Upper lobe of left lung (tissue), 6 donors: ENCODE measurements at regions not wholly inside any gene's neighbourhood (a gene's known extent, or its start where the extent isn't known, plus 50 kb on each side); places are given as distances from the start of the nearest gene placed in this dataset.

ENCODE experiments used
- ATAC-seq, 2 donors: fragments of 200-7000 bp; cut with Tn5 transposase; one replicate each; pipeline ENCODE4 v1.9.1; 2022; ENCODE audit warnings: mild to moderate bottlenecking in 2 of 2, moderate library complexity in 2 of 2; ENCODE audit not compliant: low FRiP score in 2 of 2
- DNase-seq, 2 donors: peaks; one replicate each; pipeline ENCODE4 v3.0.0-alpha.2; 2019 to 2020
- H3K27ac ChIP-seq, 4 donors: fragments of 200-600 bp; sonication (generic); one replicate each; pipeline ENCODE4 v1.5.1; 2016 to 2019
- H3K27me3 ChIP-seq, 4 donors: fragments of 200-600 bp; sonication (generic); one replicate each; pipeline ENCODE4 v1.5.1; 2017 to 2019
- H3K36me3 ChIP-seq, 4 donors: fragments of 200-600 bp; sonication (generic); one replicate each; pipeline ENCODE4 v1.5.1; 2016 to 2019
- H3K4me1 ChIP-seq, 4 donors: fragments of 200-600 bp; sonication (generic); one replicate each; pipeline ENCODE4 v1.5.1; 2018 to 2019
- H3K4me3 ChIP-seq, 4 donors: fragments of 200-600 bp; sonication (generic); one replicate each; pipeline ENCODE4 v1.5.1; 2017 to 2019; ENCODE audit warnings: mild to moderate bottlenecking in 2 of 4, moderate library complexity in 1 of 4
- H3K9me3 ChIP-seq, 4 donors: fragments of 200-600 bp; sonication (generic); one replicate each; pipeline ENCODE4 v1.5.1; 2018 to 2019
- CTCF ChIP-seq, 6 experiments: fragments of 450-650 bp in 4 of 6; fragments of 200-600 bp in 2 of 6; sonication (generic) in 2 of 6; IDR thresholded peaks; one replicate each; pipeline ENCODE4 v1.5.1; 2016 to 2019; ENCODE audit warnings: antibody characterized with exemption in 6 of 6
- EP300 ChIP-seq, 4 donors: sonication (generic); formaldehyde crosslinking; IDR thresholded peaks; one replicate each; pipeline ENCODE4 v1.5.1; 2017; ENCODE audit warnings: antibody characterized with exemption in 4 of 4, control low read depth in 2 of 4
- POLR2A ChIP-seq, 4 donors: fragments of 450-650 bp; IDR thresholded peaks; one replicate each; pipeline ENCODE4 v1.5.1; 2016 to 2017; ENCODE audit warnings: antibody characterized with exemption in 4 of 4, mild to moderate bottlenecking in 2 of 4
- POLR2AphosphoS5 ChIP-seq, 2 donors: sonication (generic); formaldehyde crosslinking; IDR thresholded peaks; one replicate each; pipeline ENCODE4 v1.5.1; 2017; ENCODE audit warnings: antibody characterized with exemption in 2 of 2
- WGBS, 2 donors: methylation state at CpG; one replicate each; pipeline ENCODE4 v1.1.5; 2017 to 2018; 5-methylcytosine and 5-hydroxymethylcytosine counted together
- donor health status: DM: no; HTN: no; CAD: no; lungs with moderate emphysema.
- donor health status: DM: no; HTN: yes; CAD: no; lungs with severe emphysema.

- no peak for TF ChIP-seq POLR2A (IDR thresholded peaks at IDR 0.05)
- TF ChIP-seq EP300 (IDR thresholded peaks at IDR 0.05): no peak
- no peak for TF ChIP-seq CTCF (IDR thresholded peaks at IDR 0.05)
- H3K36me3 ChIP-seq: no peaks in the 10 kb centered on the region
- WGBS, 2 donors: 84 to 87% methylated on average over 1 of the region's 1 CpG
- no peak overlapping the region for H3K27ac ChIP-seq
- no peaks in the 10 kb centered on the region for H3K4me1 ChIP-seq
- ATAC-seq: no peak
- H3K4me3 ChIP-seq: no peak overlapping the region
- H3K27me3 ChIP-seq: no peaks in the 10 kb centered on the region
- no peaks in the 10 kb centered on the region for H3K9me3 ChIP-seq
- no peak for DNase-seq
Measured at GRCh38 chr6:147829418-147829817, 320.9 kb downstream of the SAMD5 start.

- no peak overlapping the region for H3K4me3 ChIP-seq
- no peaks in the 10 kb centered on the region for H3K27me3 ChIP-seq
- H3K27ac ChIP-seq: no peak overlapping the region
- no peaks in the 10 kb centered on the region for H3K9me3 ChIP-seq
- DNase-seq (no peak), ATAC-seq (no peak)
- H3K36me3 ChIP-seq: no peaks in the 10 kb centered on the region
- no peaks in the 10 kb centered on the region for H3K4me1 ChIP-seq
- no peak for TF ChIP-seq CTCF (IDR thresholded peaks at IDR 0.05)
- no peak for TF ChIP-seq POLR2AphosphoS5 (IDR thresholded peaks at IDR 0.05)
- TF ChIP-seq POLR2A (IDR thresholded peaks at IDR 0.05): no peak
- TF ChIP-seq EP300 (IDR thresholded peaks at IDR 0.05): no peak
Measured at GRCh38 chr6:147829835-147830234, 321.3 kb downstream of the SAMD5 start.

- H3K27ac ChIP-seq: no peak overlapping the region
- no peak overlapping the region for H3K4me3 ChIP-seq
- TF ChIP-seq EP300 (IDR thresholded peaks at IDR 0.05): no peak
- TF ChIP-seq POLR2AphosphoS5 (IDR thresholded peaks at IDR 0.05): no peak
- TF ChIP-seq CTCF (IDR thresholded peaks at IDR 0.05): no peak
- WGBS, 2 donors: 74% methylated on average over 2 of the region's 2 CpGs
- DNase-seq: no peak
- ATAC-seq: no peak
- no peaks in the 10 kb centered on the region for H3K27me3 ChIP-seq
- no peaks in the 10 kb centered on the region for H3K4me1 ChIP-seq
- H3K36me3 ChIP-seq: no peaks in the 10 kb centered on the region
- H3K9me3 ChIP-seq: no peaks in the 10 kb centered on the region
Measured at GRCh38 chr6:147831356-147831755, 322.9 kb downstream of the SAMD5 start.

- Histone ChIP-seq H3K36me3 (no peaks in the 10 kb centered on the region), H3K4me1 (no peaks in the 10 kb centered on the region), H3K4me3 (no peak overlapping the region), H3K27me3 (no peaks in the 10 kb centered on the region), H3K27ac (no peak overlapping the region), H3K9me3 (no peaks in the 10 kb centered on the region)
- no peak for DNase-seq
- 81 to 88% methylated on average over 1 of the region's 1 CpG for WGBS, 2 donors
- no peak for TF ChIP-seq EP300 (IDR thresholded peaks at IDR 0.05)
- no peak for TF ChIP-seq POLR2AphosphoS5 (IDR thresholded peaks at IDR 0.05)
- TF ChIP-seq POLR2A (IDR thresholded peaks at IDR 0.05): no peak
- TF ChIP-seq CTCF (IDR thresholded peaks at IDR 0.05): no peak
- ATAC-seq: no peak
Measured at GRCh38 chr6:147833607-147834006, 325.1 kb downstream of the SAMD5 start.

GRCh38 chr6:147834084-147834776, 325.7 kb downstream of the SAMD5 start:
- H3K27ac ChIP-seq: no peak overlapping the region
- 72 to 75% methylated on average over 7 of the region's 7 CpGs for WGBS, 2 donors
- TF ChIP-seq POLR2AphosphoS5 (IDR thresholded peaks at IDR 0.05) (no peak), EP300 (IDR thresholded peaks at IDR 0.05) (no peak), CTCF (IDR thresholded peaks at IDR 0.05) (no peak), POLR2A (IDR thresholded peaks at IDR 0.05) (no peak)
- no peaks in the 10 kb centered on the region for H3K4me1 ChIP-seq
- no peaks in the 10 kb centered on the region for H3K9me3 ChIP-seq
- no peaks in the 10 kb centered on the region for H3K27me3 ChIP-seq
- no peaks in the 10 kb centered on the region for H3K36me3 ChIP-seq
- no peak for ATAC-seq
- no peak for DNase-seq
- no peak overlapping the region for H3K4me3 ChIP-seq
